IPS DF 4.7 (cell line): ENCODE measurements at regions not wholly inside any gene's neighbourhood (a gene's known extent, or its start where the extent isn't known, plus 50 kb on each side); places are given as distances from the start of the nearest gene placed in this dataset.
A peak's percentile ranks its signal among the peaks of the same experiment; 100 is the strongest.
"Not testable (repeated sequence)": the region's sequence is repeated elsewhere in the genome, so short reads cannot be mapped to it uniquely, and the experiment has no call there.

Experiments
- DNase-seq: peaks from one replicate; pipeline ENCODE4 v3.0.0-alpha.2; 2013; ENCODE audit warnings: low spot score; ENCODE audit errors: extremely low read depth

- DNase-seq: no peak
Measured at GRCh38 chr6:133047065-133047665, 194.0 kb upstream of the EYA4 start.

- DNase-seq: no peak
Measured at GRCh38 chr6:133047706-133048105, 193.5 kb upstream of the EYA4 start.

GRCh38 chr6:133051240-133051639 is 189.9 kb upstream of the EYA4 start:
- DNase-seq: no peak

- DNase-seq: no peak
Measured at GRCh38 chr6:133052465-133052864, 188.7 kb upstream of the EYA4 start.

GRCh38 chr6:133055441-133055966 is 185.7 kb upstream of the EYA4 start:
- DNase-seq: no peak

- DNase-seq: no peak
Measured at GRCh38 chr6:133057352-133057751, 183.8 kb upstream of the EYA4 start.

- DNase-seq: no peak
Measured at GRCh38 chr6:133062077-133062476, 179.1 kb upstream of the EYA4 start.

GRCh38 chr6:133062696-133063306 is 178.4 kb upstream of the EYA4 start:
- no peak for DNase-seq

GRCh38 chr6:133067960-133068359 is 173.2 kb upstream of the EYA4 start:
- DNase-seq: no peak

- no peak for DNase-seq
Measured at GRCh38 chr6:133070410-133071043, 170.6 kb upstream of the EYA4 start.

- no peak for DNase-seq
Measured at GRCh38 chr6:133079901-133080300, 161.3 kb upstream of the EYA4 start.

- DNase-seq: no peak
Measured at GRCh38 chr6:133083248-133083967, 157.7 kb upstream of the EYA4 start.

- no peak for DNase-seq
Measured at GRCh38 chr6:133085471-133085870, 155.7 kb upstream of the EYA4 start.

GRCh38 chr6:133085896-133086295 is 155.3 kb upstream of the EYA4 start:
- no peak for DNase-seq

GRCh38 chr6:133088931-133089695 is 152.0 kb upstream of the EYA4 start:
- no peak for DNase-seq

GRCh38 chr6:133092199-133092598 is 149.0 kb upstream of the EYA4 start:
- no peak for DNase-seq

- DNase-seq: no peak
Measured at GRCh38 chr6:133092771-133093170, 148.4 kb upstream of the EYA4 start.

GRCh38 chr6:133093211-133093610 is 147.9 kb upstream of the EYA4 start:
- not testable (repeated sequence) for DNase-seq

GRCh38 chr6:133093956-133094355 is 147.2 kb upstream of the EYA4 start:
- no peak for DNase-seq

GRCh38 chr6:133097208-133097607 is 143.9 kb upstream of the EYA4 start:
- DNase-seq: no peak

GRCh38 chr6:133099573-133099972 is 141.6 kb upstream of the EYA4 start:
- peak; percentile 19 for DNase-seq
